GM12891 (cell line): ENCODE measurements at regions not wholly inside any gene's neighbourhood (a gene's known extent, or its start where the extent isn't known, plus 50 kb on each side); places are given as distances from the start of the nearest gene placed in this dataset.

Experiments used
- POLR2A ChIP-seq: IDR thresholded peaks from 2 replicates; pipeline ENCODE4 v1.6.1; 2011; ENCODE audit warnings: low read depth, low read length, control low read depth
- POLR2AphosphoS5 ChIP-seq: IDR thresholded peaks from 2 replicates; pipeline ENCODE4 v1.6.1; 2011; ENCODE audit warnings: low read depth, low read length, control low read depth
- POU2F2 ChIP-seq: IDR thresholded peaks from 2 replicates; pipeline ENCODE4 v1.6.1; 2011; ENCODE audit warnings: low read depth, mild to moderate bottlenecking, control low read depth, low read length, moderate library complexity
- SPI1 ChIP-seq: IDR thresholded peaks from 2 replicates; pipeline ENCODE4 v1.6.1; 2011; ENCODE audit warnings: low read depth, low read length, control low read depth
- TAF1 ChIP-seq: IDR thresholded peaks from 2 replicates; pipeline ENCODE4 v1.6.1; 2011; ENCODE audit warnings: low read depth, low read length, control low read depth

DNA sequence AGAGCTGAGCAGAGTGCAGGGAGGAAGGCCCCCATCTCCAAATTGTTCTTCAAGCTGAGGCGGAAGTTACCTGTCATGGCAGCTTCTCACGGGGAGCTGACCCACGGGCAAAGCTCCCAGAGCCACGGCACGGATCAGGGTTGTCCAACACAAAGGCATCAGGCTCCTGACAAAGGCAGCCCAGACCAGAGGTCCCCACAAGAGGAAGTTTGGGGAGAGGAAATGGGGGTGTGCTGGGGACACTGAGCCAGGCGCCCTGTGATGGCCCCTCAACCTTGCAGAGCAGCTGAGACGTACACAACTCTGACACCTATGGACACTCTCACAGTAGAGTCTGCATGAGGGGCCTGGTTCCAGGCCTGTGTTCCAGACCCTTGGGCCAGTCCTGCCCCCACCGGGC, 95.6 kb downstream of the CTTN start:
- TF ChIP-seq TAF1 (no peak), POLR2A (no peak), POLR2AphosphoS5 (no peak), SPI1 (no peak), POU2F2 (no peak)
